GM12878 (cell line): ENCODE measurements at regions not wholly inside any gene's neighbourhood (a gene's known extent, or its start where the extent isn't known, plus 50 kb on each side); places are given as distances from the start of the nearest gene placed in this dataset.

Experiments
- CREB1 ChIP-seq: IDR thresholded peaks from 2 replicates; pipeline ENCODE4 v1.6.1; 2012; ENCODE audit warnings: low read depth, mild to moderate bottlenecking, inconsistent platforms
- GABPA ChIP-seq: IDR thresholded peaks from 2 replicates; pipeline ENCODE4 v1.6.1; 2014; ENCODE audit warnings: antibody characterized with exemption, low read depth, mild to moderate bottlenecking, inconsistent platforms
- HDAC6 ChIP-seq: fragments of 200-600 bp; sonication (generic); IDR thresholded peaks from one replicate; pipeline ENCODE4 v1.8.0; 2017; ENCODE audit warnings: antibody characterized with exemption; ENCODE audit not compliant: unreplicated experiment

- TF ChIP-seq GABPA (no peak), CREB1 (no peak), HDAC6 (no peak)
Observed at GRCh38 chr12:24307153-24307552, 357.7 kb upstream of the SOX5 start.
